Lower lobe of right lung (tissue), 2 donors: ENCODE measurements at regions not wholly inside any gene's neighbourhood (a gene's known extent, or its start where the extent isn't known, plus 50 kb on each side); places are given as distances from the start of the nearest gene placed in this dataset.
A peak's percentile ranks its signal among the peaks of the same experiment; 100 is the strongest.

Experiments
- ATAC-seq, 2 donors: fragments of 200-7000 bp; cut with Tn5 transposase; one replicate each; pipeline ENCODE4 v1.9.1; 2020 to 2022; ENCODE audit warnings: mild to moderate bottlenecking in 2 of 2, moderate library complexity in 2 of 2
- DNase-seq: peaks from one replicate; pipeline ENCODE4 v3.0.0-alpha.2; 2020
- H3K27ac ChIP-seq: fragments of 200-600 bp; one replicate; pipeline ENCODE4 v1.8.0; 2022
- H3K27me3 ChIP-seq: fragments of 200-600 bp; one replicate; pipeline ENCODE4 v1.8.0; 2022; ENCODE audit warnings: low read depth
- H3K36me3 ChIP-seq: fragments of 200-600 bp; one replicate; pipeline ENCODE4 v1.8.0; 2022; ENCODE audit warnings: mild to moderate bottlenecking
- H3K4me1 ChIP-seq: fragments of 200-600 bp; one replicate; pipeline ENCODE4 v1.8.0; 2022
- H3K4me3 ChIP-seq: fragments of 200-600 bp; one replicate; pipeline ENCODE4 v1.8.0; 2022; ENCODE audit warnings: mild to moderate bottlenecking
- H3K9me3 ChIP-seq: fragments of 200-600 bp; one replicate; pipeline ENCODE4 v1.8.0; 2022
- CTCF ChIP-seq: fragments of 200-600 bp; IDR thresholded peaks from one replicate; pipeline ENCODE4 v1.8.0; 2022; ENCODE audit warnings: antibody characterized with exemption, mild to moderate bottlenecking
- intact Hi-C: fragments of 100-400 bp; cut with DNase I; formaldehyde crosslinking; loops from one replicate; pipeline ENCODE4 v1.11.0; 2022
- donor health status: DM: no; HTN: yes; CAD: no; lungs with severe emphysema.

DNA sequence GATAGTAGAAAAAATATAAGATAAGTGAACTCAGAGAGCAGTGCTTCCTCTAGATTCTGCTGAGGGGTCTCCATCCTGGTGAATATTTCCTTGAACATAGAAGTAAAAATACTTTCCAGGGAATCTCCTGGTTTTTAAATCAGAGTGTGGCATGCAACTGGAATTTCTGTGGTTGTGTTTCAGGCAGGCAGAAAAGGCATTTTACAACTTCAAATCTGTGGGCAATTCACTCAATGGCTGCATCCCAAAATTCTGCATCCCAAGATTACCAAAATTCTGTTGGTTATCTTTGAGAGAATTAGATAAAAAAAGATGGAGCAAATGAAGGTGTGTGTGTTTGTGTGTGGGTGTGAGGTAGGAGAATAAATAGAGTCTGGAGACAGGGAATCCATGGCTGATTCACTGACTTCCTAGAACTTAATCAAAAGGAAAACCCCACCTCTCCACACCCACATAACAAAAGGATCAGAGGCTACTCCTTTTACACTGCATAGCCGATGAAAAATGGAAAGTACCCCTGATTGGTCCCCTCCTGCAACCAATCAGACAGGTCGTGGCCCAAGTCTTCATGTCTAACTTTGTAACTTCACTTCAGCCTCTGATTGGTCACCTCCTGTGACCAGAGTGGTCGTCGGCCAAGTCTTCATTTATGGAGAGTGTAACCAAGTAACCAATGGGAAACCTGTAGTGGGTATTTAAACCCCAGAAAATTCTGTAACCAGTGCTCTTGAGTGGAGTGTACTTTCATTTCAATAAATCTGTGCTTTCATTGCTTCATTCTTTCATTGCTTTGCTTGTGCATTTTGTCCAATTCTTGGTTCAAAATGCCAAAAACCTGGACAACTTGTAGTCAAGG lies 112.8 kb downstream of the DLEU7 start:
- no peak for DNase-seq
- Histone ChIP-seq H3K36me3 (no peaks in the 10 kb centered on the region), H3K27ac (no peak overlapping the region), H3K27me3 (no peaks in the 10 kb centered on the region), H3K4me1 (no peaks in the 10 kb centered on the region), H3K4me3 (no peak overlapping the region), H3K9me3 (no peaks in the 10 kb centered on the region)
- ATAC-seq = no peak
- no peak for TF ChIP-seq CTCF
- intact Hi-C loops = no loop called here

DNA sequence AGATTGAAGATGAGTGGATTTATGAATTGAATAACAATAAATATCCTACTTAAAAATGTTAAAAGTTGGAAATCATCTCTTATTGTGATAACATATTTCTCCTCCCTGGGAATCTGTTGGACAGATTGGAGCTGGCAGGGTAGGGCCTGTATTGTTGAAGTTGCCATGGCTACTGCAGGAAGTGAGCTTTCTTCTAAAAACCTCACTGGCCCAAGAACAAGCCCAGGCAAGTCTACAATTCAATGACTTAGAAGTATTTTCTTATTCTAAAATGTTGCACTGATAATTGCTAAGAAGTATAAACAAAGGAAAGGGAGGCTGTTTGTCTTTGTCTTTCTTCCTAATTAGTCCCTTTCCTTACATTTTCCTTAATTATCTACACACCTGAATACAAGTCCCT lies 112.1 kb downstream of the DLEU7 start:
- Histone ChIP-seq H3K9me3 (no peaks in the 10 kb centered on the region), H3K4me3 (no peak overlapping the region), H3K4me1 (no peaks in the 10 kb centered on the region), H3K27ac (no peak overlapping the region), H3K27me3 (no peaks in the 10 kb centered on the region), H3K36me3 (no peaks in the 10 kb centered on the region)
- intact Hi-C loops = no loop called here
- TF ChIP-seq CTCF = no peak
- ATAC-seq (no peak), DNase-seq (no peak)

DNA sequence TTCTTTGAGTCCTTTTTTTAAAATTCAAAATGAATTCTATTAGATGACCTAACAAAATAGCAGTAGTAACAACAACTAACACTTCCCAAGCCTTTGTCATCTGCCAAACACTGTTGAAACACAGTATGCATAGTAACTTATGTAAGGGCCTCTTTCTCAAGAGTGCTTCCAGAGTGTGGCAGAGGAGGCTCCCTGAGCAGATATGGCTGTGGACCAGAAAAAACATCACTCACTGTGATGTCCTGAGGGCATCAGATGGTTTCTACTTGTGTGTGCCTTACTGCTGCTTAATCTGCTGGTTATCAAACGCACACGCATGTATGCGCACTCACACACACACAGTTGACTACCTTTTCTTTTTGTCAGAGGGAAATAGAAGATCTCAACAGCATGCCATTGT lies 110.8 kb downstream of the DLEU7 start:
- Histone ChIP-seq H3K4me1 (no peaks in the 10 kb centered on the region), H3K4me3 (no peak overlapping the region), H3K27me3 (no peaks in the 10 kb centered on the region), H3K27ac (no peak overlapping the region), H3K36me3 (no peaks in the 10 kb centered on the region), H3K9me3 (no peaks in the 10 kb centered on the region)
- ATAC-seq = peak; percentile 58 to 74
- TF ChIP-seq CTCF = no peak
- intact Hi-C loops = no loop called here
- DNase-seq = no peak

- Histone ChIP-seq H3K4me3 (no peak overlapping the region), H3K9me3 (no peaks in the 10 kb centered on the region), H3K36me3 (no peaks in the 10 kb centered on the region), H3K4me1 (no peaks in the 10 kb centered on the region), H3K27me3 (no peaks in the 10 kb centered on the region), H3K27ac (no peak overlapping the region)
- TF ChIP-seq CTCF = no peak
- intact Hi-C loops = no loop called here
- DNase-seq (no peak), ATAC-seq (no peak)
These were observed 110.1 kb downstream of the DLEU7 start for GRCh38 chr13:50733392-50733791.

DNA sequence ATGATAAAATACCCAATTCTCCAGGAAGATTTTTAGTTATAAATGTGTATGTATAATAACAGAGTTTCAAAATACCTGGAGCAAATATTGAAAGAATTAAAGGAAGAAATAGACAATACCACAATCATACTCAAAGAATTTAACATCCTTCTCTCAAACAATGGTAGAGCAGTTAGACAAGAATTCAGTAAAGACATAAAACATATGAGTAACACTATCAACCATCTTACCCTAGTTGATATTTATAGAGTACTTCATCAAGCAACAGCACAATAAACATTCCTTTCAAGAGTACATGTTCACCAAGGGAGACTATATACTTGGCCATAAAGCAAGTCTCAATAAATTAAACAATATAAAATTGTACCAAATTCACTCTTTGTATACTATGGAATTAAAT lies 108.4 kb downstream of the DLEU7 start:
- Histone ChIP-seq H3K4me3 (no peak overlapping the region), H3K4me1 (no peaks in the 10 kb centered on the region), H3K27me3 (no peaks in the 10 kb centered on the region), H3K9me3 (no peaks in the 10 kb centered on the region), H3K36me3 (no peaks in the 10 kb centered on the region), H3K27ac (no peak overlapping the region)
- DNase-seq (no peak), ATAC-seq (no peak)
- intact Hi-C loops = no loop called here
- no peak for TF ChIP-seq CTCF
